ENCODE measurements at regions not wholly inside any gene's neighbourhood (a gene's known extent, or its start where the extent isn't known, plus 50 kb on each side); places are given as distances from the start of the nearest gene placed in this dataset.

GRCh38 chr12:87827638-87828264 lies 201.4 kb downstream of the C12orf50 start:
- in situ Hi-C loops (cut with MboI; ENCODE audit: low sequenced_read_pairs, unreplicated experiment) = no loop called here
- no peak for DNase-seq (ENCODE audit: low spot score)
- TF ChIP-seq, protein P1, sequence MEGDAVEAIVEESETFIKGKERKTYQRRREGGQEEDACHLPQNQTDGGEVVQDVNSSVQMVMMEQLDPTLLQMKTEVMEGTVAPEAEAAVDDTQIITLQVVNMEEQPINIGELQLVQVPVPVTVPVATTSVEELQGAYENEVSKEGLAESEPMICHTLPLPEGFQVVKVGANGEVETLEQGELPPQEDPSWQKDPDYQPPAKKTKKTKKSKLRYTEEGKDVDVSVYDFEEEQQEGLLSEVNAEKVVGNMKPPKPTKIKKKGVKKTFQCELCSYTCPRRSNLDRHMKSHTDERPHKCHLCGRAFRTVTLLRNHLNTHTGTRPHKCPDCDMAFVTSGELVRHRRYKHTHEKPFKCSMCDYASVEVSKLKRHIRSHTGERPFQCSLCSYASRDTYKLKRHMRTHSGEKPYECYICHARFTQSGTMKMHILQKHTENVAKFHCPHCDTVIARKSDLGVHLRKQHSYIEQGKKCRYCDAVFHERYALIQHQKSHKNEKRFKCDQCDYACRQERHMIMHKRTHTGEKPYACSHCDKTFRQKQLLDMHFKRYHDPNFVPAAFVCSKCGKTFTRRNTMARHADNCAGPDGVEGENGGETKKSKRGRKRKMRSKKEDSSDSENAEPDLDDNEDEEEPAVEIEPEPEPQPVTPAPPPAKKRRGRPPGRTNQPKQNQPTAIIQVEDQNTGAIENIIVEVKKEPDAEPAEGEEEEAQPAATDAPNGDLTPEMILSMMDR (IDR thresholded peaks at IDR 0.05; ENCODE audit: borderline replicate concordance, control extremely low read depth, extremely low read depth, insufficient read depth, missing control alignments) = no peak

DNA sequence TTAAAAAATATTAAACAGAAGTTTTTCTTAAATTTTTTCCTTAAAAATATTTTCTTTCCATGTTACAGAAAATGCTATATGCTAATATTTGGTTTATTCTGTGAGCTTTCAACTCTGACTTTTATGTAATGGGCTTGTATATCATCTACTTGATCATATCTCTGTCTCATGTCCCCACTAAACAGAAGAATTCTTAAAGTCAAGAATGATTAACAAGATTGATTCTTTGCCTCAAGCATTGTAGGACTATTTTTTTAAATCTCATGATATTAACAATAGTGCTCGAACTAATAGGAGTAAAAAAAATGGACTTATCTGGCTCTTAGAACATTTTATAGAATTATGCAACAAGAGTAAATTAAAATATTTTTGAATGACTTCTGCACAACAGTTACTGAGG lies 206.3 kb downstream of the C12orf50 start:
- TF ChIP-seq, protein P1 (IDR thresholded peaks at IDR 0.05; ENCODE audit: borderline replicate concordance, control extremely low read depth, extremely low read depth, insufficient read depth, missing control alignments) = no peak
- no peak for DNase-seq (ENCODE audit: low spot score)
- in situ Hi-C loops (cut with MboI; ENCODE audit: low sequenced_read_pairs, unreplicated experiment) = no loop called here

GRCh38 chr12:87820524-87821202 lies 208.5 kb downstream of the C12orf50 start:
- in situ Hi-C loops (cut with MboI; ENCODE audit: low sequenced_read_pairs, unreplicated experiment) = no loop called here
- DNase-seq (ENCODE audit: low spot score) = no peak
- TF ChIP-seq, protein P1 (IDR thresholded peaks at IDR 0.05; ENCODE audit: borderline replicate concordance, control extremely low read depth, extremely low read depth, insufficient read depth, missing control alignments) = no peak

DNA sequence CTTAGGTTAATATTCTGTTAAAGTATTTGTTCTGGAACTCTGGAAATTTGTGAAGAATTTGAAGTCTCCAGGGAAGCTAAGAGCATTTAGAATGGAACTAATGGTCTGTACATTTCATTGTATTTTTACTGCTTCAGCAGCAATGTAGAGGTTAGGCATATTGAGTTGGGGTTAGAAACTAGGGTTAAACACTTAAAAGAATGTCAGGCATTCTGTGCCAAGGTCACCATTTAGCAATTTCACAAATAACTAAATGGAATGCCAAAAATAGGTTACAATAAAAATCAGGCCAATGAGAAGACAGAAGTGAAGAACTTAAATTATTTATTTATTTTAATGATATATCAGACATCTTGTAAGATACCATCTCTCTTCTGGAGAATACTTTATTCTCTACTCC lies 210.8 kb downstream of the C12orf50 start:
- no peak for DNase-seq (ENCODE audit: low spot score)
- in situ Hi-C loops (cut with MboI; ENCODE audit: low sequenced_read_pairs, unreplicated experiment) = no loop called here
- TF ChIP-seq, protein P1 (IDR thresholded peaks at IDR 0.05; ENCODE audit: borderline replicate concordance, control extremely low read depth, extremely low read depth, insufficient read depth, missing control alignments) = no peak

- TF ChIP-seq, protein P1 (IDR thresholded peaks at IDR 0.05; ENCODE audit: borderline replicate concordance, control extremely low read depth, extremely low read depth, insufficient read depth, missing control alignments) = no peak
- DNase-seq (ENCODE audit: low spot score) = no peak
- in situ Hi-C loops (cut with MboI; ENCODE audit: low sequenced_read_pairs, unreplicated experiment) = no loop called here
Observed at GRCh38 chr12:87815771-87816585, 213.2 kb downstream of the C12orf50 start.

GRCh38 chr12:87814625-87815024 lies 214.6 kb downstream of the C12orf50 start:
- TF ChIP-seq, protein P1 (IDR thresholded peaks at IDR 0.05; ENCODE audit: borderline replicate concordance, control extremely low read depth, extremely low read depth, insufficient read depth, missing control alignments) = no peak
- DNase-seq (ENCODE audit: low spot score) = no peak
- in situ Hi-C loops (cut with MboI; ENCODE audit: low sequenced_read_pairs, unreplicated experiment) = no loop called here

Measured in GM13976 (cell line).